Upper lobe of left lung (tissue), 4 donors: ENCODE measurements at regions not wholly inside any gene's neighbourhood (a gene's known extent, or its start where the extent isn't known, plus 50 kb on each side); places are given as distances from the start of the nearest gene placed in this dataset.

Experiments
- EP300 ChIP-seq, 4 donors: sonication (generic); formaldehyde crosslinking; IDR thresholded peaks; one replicate each; pipeline ENCODE4 v1.5.1; 2017; ENCODE audit warnings: antibody characterized with exemption in 4 of 4, control low read depth in 2 of 4
- TF ChIP-seq, protein P1 (sequence below), 6 experiments: fragments of 450-650 bp in 4 of 6; fragments of 200-600 bp in 2 of 6; sonication (generic) in 2 of 6; IDR thresholded peaks; one replicate each; pipeline ENCODE4 v1.5.1; 2016 to 2019; ENCODE audit warnings: antibody characterized with exemption in 6 of 6

DNA sequence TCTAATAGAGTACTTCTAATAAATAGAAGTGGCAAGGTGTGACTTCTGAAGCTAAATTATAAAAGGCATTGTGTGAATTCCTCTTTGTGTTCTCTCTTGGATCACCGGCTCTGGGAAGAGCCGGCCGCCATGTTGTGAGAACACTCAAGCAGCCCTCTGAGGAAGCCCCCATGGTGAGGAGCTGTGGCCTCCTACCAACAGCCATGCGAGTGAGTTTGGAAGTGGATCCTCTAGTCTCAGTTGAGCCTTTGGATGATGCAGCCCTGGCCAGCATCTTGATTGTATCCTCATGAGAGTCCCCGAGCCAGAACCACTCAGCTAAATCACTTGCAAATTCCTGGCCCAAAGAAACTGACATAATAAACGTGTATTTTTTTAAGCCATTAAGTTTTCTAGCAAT, 94.5 kb upstream of the CARD11 start:
- TF ChIP-seq EP300 (IDR thresholded peaks at IDR 0.05) = no peak
- TF ChIP-seq, protein P1, sequence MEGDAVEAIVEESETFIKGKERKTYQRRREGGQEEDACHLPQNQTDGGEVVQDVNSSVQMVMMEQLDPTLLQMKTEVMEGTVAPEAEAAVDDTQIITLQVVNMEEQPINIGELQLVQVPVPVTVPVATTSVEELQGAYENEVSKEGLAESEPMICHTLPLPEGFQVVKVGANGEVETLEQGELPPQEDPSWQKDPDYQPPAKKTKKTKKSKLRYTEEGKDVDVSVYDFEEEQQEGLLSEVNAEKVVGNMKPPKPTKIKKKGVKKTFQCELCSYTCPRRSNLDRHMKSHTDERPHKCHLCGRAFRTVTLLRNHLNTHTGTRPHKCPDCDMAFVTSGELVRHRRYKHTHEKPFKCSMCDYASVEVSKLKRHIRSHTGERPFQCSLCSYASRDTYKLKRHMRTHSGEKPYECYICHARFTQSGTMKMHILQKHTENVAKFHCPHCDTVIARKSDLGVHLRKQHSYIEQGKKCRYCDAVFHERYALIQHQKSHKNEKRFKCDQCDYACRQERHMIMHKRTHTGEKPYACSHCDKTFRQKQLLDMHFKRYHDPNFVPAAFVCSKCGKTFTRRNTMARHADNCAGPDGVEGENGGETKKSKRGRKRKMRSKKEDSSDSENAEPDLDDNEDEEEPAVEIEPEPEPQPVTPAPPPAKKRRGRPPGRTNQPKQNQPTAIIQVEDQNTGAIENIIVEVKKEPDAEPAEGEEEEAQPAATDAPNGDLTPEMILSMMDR (IDR thresholded peaks at IDR 0.05) = no peak
